ENCODE measurements at regions not wholly inside any gene's neighbourhood (a gene's known extent, or its start where the extent isn't known, plus 50 kb on each side); places are given as distances from the start of the nearest gene placed in this dataset.

GRCh38 chr10:128210215-128211063 lies 84.2 kb upstream of the MKI67 start:
- TF ChIP-seq CTCF (IDR thresholded peaks at IDR 0.05) (peak in 2 of 4 experiments; percentile 32 to 80), POLR2A (IDR thresholded peaks at IDR 0.05) (no peak), POLR2AphosphoS5 (IDR thresholded peaks at IDR 0.05) (peak in 1 of 4 donors; percentile 32), EP300 (IDR thresholded peaks at IDR 0.05) (no peak)

Data from sigmoid colon (tissue), 4 donors.